ENCODE measurements at regions not wholly inside any gene's neighbourhood (a gene's known extent, or its start where the extent isn't known, plus 50 kb on each side); places are given as distances from the start of the nearest gene placed in this dataset.

GRCh38 chr14:71686677-71687076 lies 245.6 kb upstream of the RGS6 start:
- no peak for DNase-seq

GRCh38 chr14:71687166-71687831 lies 244.9 kb upstream of the RGS6 start:
- no peak for DNase-seq

GRCh38 chr14:71688576-71688975 lies 243.7 kb upstream of the RGS6 start:
- DNase-seq = no peak

- no peak for DNase-seq
Observed at GRCh38 chr14:71690478-71690877, 241.8 kb upstream of the RGS6 start.

GRCh38 chr14:71692496-71692895 lies 239.7 kb upstream of the RGS6 start:
- no peak for DNase-seq

DNA sequence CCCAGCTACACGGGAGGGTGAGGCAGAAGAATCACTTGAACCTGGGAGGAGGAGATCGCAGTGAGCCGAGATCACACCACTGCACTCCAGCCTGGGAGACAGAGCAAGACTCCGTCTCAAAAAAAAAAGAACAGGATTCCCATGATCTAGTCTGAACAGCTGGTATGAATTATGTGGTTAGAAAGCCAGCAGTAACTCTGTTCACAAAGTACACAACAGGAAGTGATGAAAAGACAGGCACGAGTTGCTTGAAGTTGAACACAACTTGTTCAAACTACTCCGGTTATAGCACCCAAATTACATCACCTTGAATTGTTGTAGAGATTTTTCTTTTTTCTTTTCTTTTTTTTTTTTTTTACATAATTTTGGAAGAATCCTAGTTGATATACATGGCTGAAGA lies 238.8 kb upstream of the RGS6 start:
- DNase-seq = no peak

- no peak for DNase-seq
Observed at GRCh38 chr14:71694591-71695530, 237.4 kb upstream of the RGS6 start.

GRCh38 chr14:71695611-71696350 lies 236.4 kb upstream of the RGS6 start:
- DNase-seq = no peak

DNA sequence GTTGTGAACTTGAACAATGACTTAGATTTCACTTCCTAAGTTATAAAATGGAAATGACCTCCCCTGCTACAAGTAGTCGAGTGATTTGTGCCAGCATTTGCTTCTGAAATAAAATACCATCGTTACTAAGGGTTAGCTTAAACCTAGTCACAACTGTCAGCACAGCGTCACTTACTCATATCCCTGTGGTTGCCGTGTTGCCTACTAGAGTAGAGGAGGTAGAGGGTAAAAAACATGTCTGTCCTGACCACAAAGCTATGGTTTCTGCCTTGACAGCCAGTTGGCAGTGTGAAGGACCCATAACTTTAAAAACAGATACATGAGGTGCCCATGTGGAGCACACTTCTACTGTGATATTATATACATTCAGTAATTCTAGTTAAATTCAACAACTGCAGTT lies 234.2 kb upstream of the RGS6 start:
- no peak for DNase-seq

GRCh38 chr14:71698673-71699072 lies 233.6 kb upstream of the RGS6 start:
- peak; percentile 28 for DNase-seq

DNA sequence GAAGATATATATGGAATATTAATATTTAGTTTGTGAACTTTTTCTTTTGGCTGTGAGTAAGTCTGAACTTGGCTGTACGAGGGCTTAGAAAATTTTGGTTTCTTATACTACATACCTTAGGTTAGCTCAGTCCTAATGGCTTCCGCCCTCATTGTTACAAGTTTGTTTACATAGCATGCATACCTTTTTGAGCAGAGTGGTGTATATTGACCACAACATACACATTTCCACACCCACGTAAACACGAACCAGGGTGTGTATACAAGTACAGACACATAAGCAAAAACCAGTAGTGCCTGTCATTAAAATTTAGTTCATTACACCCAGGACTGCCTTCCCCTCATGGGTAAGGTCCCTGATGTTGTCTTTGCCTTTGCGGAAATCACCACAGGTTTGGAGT lies 230.2 kb upstream of the RGS6 start:
- DNase-seq = no peak

DNA sequence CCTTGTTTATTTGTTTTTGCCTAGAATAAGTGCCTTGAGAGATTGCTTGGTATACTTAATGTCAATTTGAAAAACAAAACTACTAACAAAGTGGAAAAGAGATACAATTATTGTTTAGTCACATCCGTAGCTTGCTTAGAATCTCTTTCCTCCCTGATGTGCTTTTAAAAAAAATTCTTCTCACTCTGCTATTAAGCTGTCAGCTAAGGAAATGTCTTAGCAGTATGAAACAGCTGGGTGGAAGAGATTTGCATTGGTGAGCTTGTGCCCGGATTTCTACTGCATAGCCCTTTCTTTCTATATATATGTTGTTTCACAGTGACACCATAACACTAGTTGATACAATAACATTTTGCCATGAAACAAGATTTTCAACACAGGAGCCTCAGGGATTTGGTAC lies 229.4 kb upstream of the RGS6 start:
- no peak for DNase-seq

GRCh38 chr14:71703477-71703876 lies 228.8 kb upstream of the RGS6 start:
- DNase-seq = no peak

DNA sequence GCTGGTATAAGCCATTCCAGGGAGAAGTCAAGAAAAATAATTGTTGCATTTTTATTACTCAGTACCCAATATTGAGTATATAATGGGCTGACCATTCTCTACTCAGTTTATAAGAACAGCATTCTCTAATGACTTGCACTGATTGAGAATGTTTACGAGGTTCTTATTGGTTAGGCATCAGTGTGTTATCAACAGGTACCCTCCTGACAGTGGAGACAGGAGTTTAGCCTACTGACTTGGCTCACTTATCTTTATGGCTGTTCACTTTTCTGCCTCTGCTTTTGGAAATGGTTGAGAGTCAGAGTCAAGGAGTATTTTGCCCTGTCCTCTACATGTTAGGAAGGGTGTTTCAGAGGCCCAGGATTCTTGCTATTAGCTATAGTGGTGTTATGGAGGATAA lies 228.0 kb upstream of the RGS6 start:
- DNase-seq = no peak

DNA sequence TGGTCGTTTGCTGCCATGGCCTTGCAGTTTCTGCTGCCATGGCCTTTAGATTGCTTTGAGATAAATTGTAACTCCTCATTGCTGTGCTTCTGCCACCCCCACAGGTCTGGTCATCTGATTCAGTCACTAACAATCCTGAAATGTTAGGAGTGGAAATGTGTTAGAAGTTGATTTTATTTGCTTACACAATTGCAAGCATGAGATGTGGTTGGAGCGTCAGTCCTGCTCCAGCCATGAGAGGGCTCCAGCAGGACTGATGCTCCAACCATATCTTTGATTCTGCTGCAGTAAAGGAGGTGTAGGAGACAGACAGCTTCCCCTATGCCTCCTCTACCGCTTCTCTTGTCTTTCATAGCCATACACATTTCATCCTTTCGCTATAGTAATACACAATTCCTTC lies 226.8 kb upstream of the RGS6 start:
- DNase-seq = no peak

GRCh38 chr14:71709076-71709475 lies 223.2 kb upstream of the RGS6 start:
- DNase-seq = no peak

DNA sequence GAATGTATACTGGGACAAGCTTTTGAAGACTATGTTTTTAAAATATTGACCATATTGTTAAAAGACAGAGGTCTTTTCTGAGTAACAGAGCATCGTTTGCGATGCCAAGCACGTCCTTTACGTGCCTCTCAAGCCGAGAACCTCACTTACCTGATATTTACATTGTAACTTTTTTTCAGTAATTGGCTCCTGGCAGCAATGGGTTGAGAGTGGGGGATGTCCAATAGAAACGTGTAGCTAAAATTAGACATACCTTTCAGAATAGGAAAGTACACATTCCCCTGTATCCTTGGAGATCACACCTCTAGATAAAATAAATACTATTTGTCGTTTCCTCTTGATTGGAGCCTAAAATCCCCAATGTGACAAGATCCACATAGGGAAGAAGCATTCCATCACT lies 222.2 kb upstream of the RGS6 start:
- DNase-seq = no peak

GRCh38 chr14:71711125-71711524 lies 221.1 kb upstream of the RGS6 start:
- no peak for DNase-seq

DNA sequence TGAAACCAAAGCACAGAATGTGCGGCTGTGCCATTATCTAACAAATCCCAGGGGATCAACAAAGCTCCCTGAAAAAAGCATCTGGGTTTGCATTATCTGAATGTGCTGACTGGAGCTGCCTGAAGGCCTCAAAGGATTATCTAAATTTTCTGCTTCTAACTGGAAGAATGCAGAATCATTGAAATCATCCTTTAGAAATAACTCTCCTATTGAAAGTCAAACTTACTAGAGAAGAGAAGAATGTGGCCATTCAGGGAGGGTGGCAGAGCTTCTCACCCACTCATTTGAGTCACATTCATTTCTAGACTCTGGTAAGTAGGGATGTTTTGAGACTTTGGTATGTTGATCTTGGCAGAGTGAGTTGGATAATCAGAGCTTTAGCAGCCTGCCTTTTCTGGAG lies 220.6 kb upstream of the RGS6 start:
- no peak for DNase-seq

DNA sequence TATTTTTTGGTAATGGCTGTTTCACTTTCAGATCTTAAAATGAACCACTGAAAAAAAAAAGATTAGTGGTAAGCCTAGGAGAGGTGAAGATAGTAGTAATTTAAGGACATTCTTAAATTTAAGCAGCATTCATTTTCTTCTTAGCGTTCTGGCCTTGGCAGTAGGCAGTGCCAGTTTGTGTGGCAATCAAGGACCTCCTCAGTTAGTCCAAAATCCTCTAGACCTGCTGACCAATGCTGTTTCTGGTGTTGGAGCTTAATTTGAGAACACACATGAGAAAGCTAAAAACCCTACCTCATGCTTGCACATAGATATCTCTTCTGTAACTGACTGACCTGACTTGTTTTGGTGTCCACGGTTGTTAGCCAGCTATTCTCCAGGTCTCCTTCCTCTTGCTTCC lies 219.8 kb upstream of the RGS6 start:
- no peak for DNase-seq

DNA sequence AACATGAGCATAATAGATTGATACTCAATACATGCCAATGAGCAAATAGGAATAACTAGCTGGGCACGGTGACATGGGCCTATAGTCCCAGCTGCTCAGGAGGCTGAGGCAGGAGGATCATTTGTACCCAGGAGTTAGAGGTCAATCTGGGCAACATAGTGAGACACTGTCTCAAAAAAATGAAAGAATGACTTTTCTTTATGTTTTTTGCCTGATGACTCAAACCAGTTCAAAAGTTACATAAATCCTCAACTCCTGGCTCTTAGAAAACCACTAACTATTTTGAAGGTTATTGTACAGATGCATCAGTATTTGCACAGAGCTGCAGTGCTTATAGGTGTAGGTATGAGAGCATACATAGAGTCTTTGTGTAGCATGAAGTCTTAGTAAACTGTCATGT lies 219.2 kb upstream of the RGS6 start:
- DNase-seq = no peak

GRCh38 chr14:71713451-71713850 lies 218.8 kb upstream of the RGS6 start:
- DNase-seq = no peak

GRCh38 chr14:71714225-71714624 lies 218.0 kb upstream of the RGS6 start:
- DNase-seq = no peak
